ENCODE measurements at regions not wholly inside any gene's neighbourhood (a gene's known extent, or its start where the extent isn't known, plus 50 kb on each side); places are given as distances from the start of the nearest gene placed in this dataset.

DNA sequence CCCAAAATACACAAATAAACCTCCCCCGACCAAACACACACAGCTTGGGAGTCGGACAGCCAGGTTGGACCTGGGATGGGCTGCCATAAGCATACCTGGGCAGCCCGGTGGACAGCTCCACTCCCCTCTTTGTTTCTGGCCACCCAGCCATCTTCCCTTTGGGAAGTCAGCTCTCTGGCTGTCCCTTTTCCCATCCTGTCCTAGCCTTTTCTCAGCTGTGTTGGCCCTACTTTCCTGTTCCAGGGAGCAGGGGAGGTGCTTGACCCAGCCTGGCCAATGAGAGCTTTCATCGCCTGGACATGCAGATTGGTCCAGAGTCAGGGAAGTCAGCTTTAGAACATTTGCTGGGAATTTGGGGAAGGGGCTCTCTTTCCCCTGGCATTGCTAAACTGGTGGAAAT is 68.7 kb upstream of the NECTIN1 start:
- Histone ChIP-seq H3K4me1 (ENCODE audit: insufficient read depth, low read length) (peaks cover 39% of the 10 kb centered on the region), H3K9me3 (ENCODE audit: insufficient read depth, low read depth, low read length) (no peaks in the 10 kb centered on the region), H3K4me3 (ENCODE audit: insufficient read depth, low read depth, low read length) (no peak overlapping the region), H3K4me2 (ENCODE audit: low read length) (no peak overlapping the region), H3K27me3 (ENCODE audit: insufficient read depth, low read length) (no peaks in the 10 kb centered on the region), H2AFZ (ENCODE audit: low read depth, low read length) (no peak overlapping the region), H3K9ac (ENCODE audit: low read length) (no peak overlapping the region), H4K20me1 (ENCODE audit: insufficient read depth, low read length) (peaks cover 3% of the 10 kb centered on the region), H3K27ac (ENCODE audit: low read depth, low read length) (no peak overlapping the region), H3K36me3 (ENCODE audit: insufficient read depth, low read length) (no peaks in the 10 kb centered on the region), H3K79me2 (ENCODE audit: insufficient read depth, low read length) (no peaks in the 10 kb centered on the region)
- DNase-seq (ENCODE audit: low read depth): no peak
- peak overlapping the region; percentile 53 for H3K27ac Mint-ChIP-seq (ENCODE audit: unreplicated experiment)
- H3K4me1 Mint-ChIP-seq (ENCODE audit: low read depth, unreplicated experiment): peaks cover 39% of the 10 kb centered on the region
- H3K4me3 Mint-ChIP-seq (ENCODE audit: unreplicated experiment): no peak overlapping the region
- H3K27me3 Mint-ChIP-seq (ENCODE audit: low read depth, unreplicated experiment): peaks cover 25% of the 10 kb centered on the region
- peaks cover under 1% of the 10 kb centered on the region for H3K9me3 Mint-ChIP-seq (ENCODE audit: unreplicated experiment)
- no peaks in the 10 kb centered on the region for H3K36me3 Mint-ChIP-seq (ENCODE audit: low read depth, unreplicated experiment)
- no peak for FAIRE-seq
- TF ChIP-seq EZH2 (IDR thresholded peaks at IDR 0.05; ENCODE audit: insufficient read depth, low read length): no peak
- TF ChIP-seq, protein P1, sequence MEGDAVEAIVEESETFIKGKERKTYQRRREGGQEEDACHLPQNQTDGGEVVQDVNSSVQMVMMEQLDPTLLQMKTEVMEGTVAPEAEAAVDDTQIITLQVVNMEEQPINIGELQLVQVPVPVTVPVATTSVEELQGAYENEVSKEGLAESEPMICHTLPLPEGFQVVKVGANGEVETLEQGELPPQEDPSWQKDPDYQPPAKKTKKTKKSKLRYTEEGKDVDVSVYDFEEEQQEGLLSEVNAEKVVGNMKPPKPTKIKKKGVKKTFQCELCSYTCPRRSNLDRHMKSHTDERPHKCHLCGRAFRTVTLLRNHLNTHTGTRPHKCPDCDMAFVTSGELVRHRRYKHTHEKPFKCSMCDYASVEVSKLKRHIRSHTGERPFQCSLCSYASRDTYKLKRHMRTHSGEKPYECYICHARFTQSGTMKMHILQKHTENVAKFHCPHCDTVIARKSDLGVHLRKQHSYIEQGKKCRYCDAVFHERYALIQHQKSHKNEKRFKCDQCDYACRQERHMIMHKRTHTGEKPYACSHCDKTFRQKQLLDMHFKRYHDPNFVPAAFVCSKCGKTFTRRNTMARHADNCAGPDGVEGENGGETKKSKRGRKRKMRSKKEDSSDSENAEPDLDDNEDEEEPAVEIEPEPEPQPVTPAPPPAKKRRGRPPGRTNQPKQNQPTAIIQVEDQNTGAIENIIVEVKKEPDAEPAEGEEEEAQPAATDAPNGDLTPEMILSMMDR (IDR thresholded peaks at IDR 0.05; ENCODE audit: insufficient read depth, low read depth, low read length): no peak

DNA sequence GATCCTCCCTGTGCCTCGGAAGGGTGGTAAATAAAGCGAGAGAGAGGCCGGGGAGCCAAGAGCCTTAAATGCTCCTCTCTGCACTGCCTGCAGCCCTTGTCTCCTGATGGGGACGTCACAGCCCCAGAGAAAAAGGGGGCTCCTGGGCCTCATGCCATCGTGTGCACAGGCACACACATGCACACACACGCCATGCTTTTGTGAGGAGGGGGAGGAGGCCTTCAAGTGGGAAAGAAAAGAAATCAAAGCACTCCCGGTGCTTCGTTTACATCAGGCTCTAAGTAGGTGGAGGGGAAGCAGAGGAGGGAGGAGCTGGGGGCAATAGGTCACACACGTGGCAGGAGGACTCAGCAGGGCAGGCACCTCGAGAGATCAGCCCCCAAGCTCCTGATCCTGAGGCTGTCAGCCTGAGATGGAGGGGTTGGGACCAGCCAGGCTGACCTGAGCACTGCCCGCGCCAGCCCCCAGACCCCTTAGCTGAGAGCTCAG is 68.2 kb upstream of the NECTIN1 start:
- Histone ChIP-seq H3K27me3 (ENCODE audit: insufficient read depth, low read length) (no peaks in the 10 kb centered on the region), H3K79me2 (ENCODE audit: insufficient read depth, low read length) (no peaks in the 10 kb centered on the region), H3K9ac (ENCODE audit: low read length) (no peak overlapping the region), H3K27ac (ENCODE audit: low read depth, low read length) (no peak overlapping the region), H3K9me3 (ENCODE audit: insufficient read depth, low read depth, low read length) (no peaks in the 10 kb centered on the region), H3K4me1 (ENCODE audit: insufficient read depth, low read length) (peaks cover 41% of the 10 kb centered on the region), H3K36me3 (ENCODE audit: insufficient read depth, low read length) (no peaks in the 10 kb centered on the region), H3K4me3 (ENCODE audit: insufficient read depth, low read depth, low read length) (no peak overlapping the region), H2AFZ (ENCODE audit: low read depth, low read length) (peak overlapping the region; percentile 53), H4K20me1 (ENCODE audit: insufficient read depth, low read length) (peaks cover 3% of the 10 kb centered on the region), H3K4me2 (ENCODE audit: low read length) (no peak overlapping the region)
- no peaks in the 10 kb centered on the region for H3K9me3 Mint-ChIP-seq (ENCODE audit: unreplicated experiment)
- DNase-seq (ENCODE audit: low read depth) (no peak), FAIRE-seq (no peak)
- peaks cover 42% of the 10 kb centered on the region for H3K4me1 Mint-ChIP-seq (ENCODE audit: low read depth, unreplicated experiment)
- no peak for TF ChIP-seq EZH2 (IDR thresholded peaks at IDR 0.05; ENCODE audit: insufficient read depth, low read length)
- TF ChIP-seq, protein P1 (IDR thresholded peaks at IDR 0.05; ENCODE audit: insufficient read depth, low read depth, low read length): no peak
- H3K27me3 Mint-ChIP-seq (ENCODE audit: low read depth, unreplicated experiment): peaks cover 20% of the 10 kb centered on the region
- H3K27ac Mint-ChIP-seq (ENCODE audit: unreplicated experiment): no peak overlapping the region
- no peaks in the 10 kb centered on the region for H3K36me3 Mint-ChIP-seq (ENCODE audit: low read depth, unreplicated experiment)
- H3K4me3 Mint-ChIP-seq (ENCODE audit: unreplicated experiment): no peak overlapping the region

DNA sequence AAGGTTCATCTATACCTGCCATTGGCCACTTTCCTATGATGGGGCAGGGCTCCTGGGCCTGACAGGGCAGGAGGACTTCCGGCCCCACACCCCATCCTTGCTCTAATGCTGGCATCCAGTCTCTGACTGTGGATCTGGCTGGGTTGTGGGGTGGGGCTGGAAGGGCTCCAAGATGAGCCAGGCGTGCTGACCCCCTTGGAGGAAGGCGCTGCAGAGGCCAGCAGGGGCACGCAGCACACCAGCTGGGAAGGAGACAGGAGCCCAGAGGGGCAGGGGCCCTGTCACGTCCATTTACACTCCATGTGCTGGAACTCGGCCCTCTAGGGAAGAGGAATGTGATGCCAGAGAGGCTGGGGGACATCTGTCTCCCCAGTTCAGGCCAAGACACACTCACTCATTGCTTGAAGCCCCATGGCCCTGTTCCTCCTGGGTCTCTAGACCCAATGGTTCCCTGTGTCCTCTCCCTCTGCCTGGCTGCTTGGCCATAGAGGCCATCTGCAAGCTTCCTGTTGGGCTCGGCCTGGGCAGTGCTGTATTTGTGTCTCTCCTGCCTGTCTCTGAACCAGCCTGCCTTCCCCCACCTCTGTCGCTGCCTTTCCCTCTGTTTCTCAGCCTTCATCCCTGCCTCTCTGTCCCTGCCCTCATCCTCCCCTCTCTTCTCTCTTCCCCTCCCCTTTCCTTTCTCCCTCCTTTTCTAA is 67.5 kb upstream of the NECTIN1 start:
- H3K27ac ChIP-seq (ENCODE audit: low read depth, low read length): no peak overlapping the region
- peak overlapping the region; percentile 55 for H3K27ac Mint-ChIP-seq (ENCODE audit: unreplicated experiment)
- FAIRE-seq (no peak), DNase-seq (ENCODE audit: low read depth) (no peak)
- no peaks in the 10 kb centered on the region for H3K79me2 ChIP-seq (ENCODE audit: insufficient read depth, low read length)
- H3K9me3 ChIP-seq (ENCODE audit: insufficient read depth, low read depth, low read length): no peaks in the 10 kb centered on the region
- no peaks in the 10 kb centered on the region for H3K27me3 ChIP-seq (ENCODE audit: insufficient read depth, low read length)
- peak overlapping the region; percentile 60 for H3K4me3 Mint-ChIP-seq (ENCODE audit: unreplicated experiment)
- no peaks in the 10 kb centered on the region for H3K36me3 Mint-ChIP-seq (ENCODE audit: low read depth, unreplicated experiment)
- TF ChIP-seq EZH2 (IDR thresholded peaks at IDR 0.05; ENCODE audit: insufficient read depth, low read length): no peak
- TF ChIP-seq, protein P1 (IDR thresholded peaks at IDR 0.05; ENCODE audit: insufficient read depth, low read depth, low read length): no peak
- H3K9ac ChIP-seq (ENCODE audit: low read length): no peak overlapping the region
- H3K4me1 Mint-ChIP-seq (ENCODE audit: low read depth, unreplicated experiment): peaks cover 48% of the 10 kb centered on the region
- H3K4me1 ChIP-seq (ENCODE audit: insufficient read depth, low read length): peaks cover 47% of the 10 kb centered on the region
- no peaks in the 10 kb centered on the region for H3K9me3 Mint-ChIP-seq (ENCODE audit: unreplicated experiment)
- H4K20me1 ChIP-seq (ENCODE audit: insufficient read depth, low read length): peaks cover 3% of the 10 kb centered on the region
- no peaks in the 10 kb centered on the region for H3K36me3 ChIP-seq (ENCODE audit: insufficient read depth, low read length)
- H3K4me3 ChIP-seq (ENCODE audit: insufficient read depth, low read depth, low read length): no peak overlapping the region
- H3K27me3 Mint-ChIP-seq (ENCODE audit: low read depth, unreplicated experiment): peaks cover 17% of the 10 kb centered on the region
- peak overlapping the region; percentile 77 for H3K4me2 ChIP-seq (ENCODE audit: low read length)
- H2AFZ ChIP-seq (ENCODE audit: low read depth, low read length): peak overlapping the region; percentile 15

Measured in astrocyte (in vitro differentiated cells and primary cell).